ENCODE measurements at regions not wholly inside any gene's neighbourhood (a gene's known extent, or its start where the extent isn't known, plus 50 kb on each side); places are given as distances from the start of the nearest gene placed in this dataset.

DNA sequence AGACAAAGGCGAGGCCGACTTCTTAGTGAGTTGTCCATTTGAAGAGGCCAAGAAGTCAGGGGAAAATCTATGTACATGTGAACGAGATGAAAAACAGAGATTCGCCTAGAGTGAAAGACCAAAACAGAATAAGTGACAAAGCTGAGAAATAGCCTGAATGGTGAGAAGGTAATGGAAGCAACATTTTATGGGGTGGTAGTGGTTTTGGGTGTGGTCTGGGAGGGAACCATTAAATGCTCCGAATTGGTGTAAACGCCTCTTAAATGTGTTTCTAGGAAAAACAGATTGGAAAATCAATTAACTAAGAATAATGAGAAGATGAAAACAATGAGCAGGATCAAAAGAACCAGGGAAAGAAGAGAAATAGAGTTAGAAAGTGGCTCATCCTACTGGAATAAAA, 83.8 kb upstream of the MANSC4 start:
- no peaks in the 10 kb centered on the region for H3K79me2 ChIP-seq (ENCODE audit: insufficient read depth, low read length)
- intact Hi-C loops (cut with micrococcal nuclease; ENCODE audit: unreplicated experiment) (no loop called here), in situ Hi-C loops (cut with HindIII; ENCODE audit: extremely low pct_ligation_motif_present, low pct_unique_long_range_greater_than_20kb) (no loop called here)
- no peak for DNase-seq (ENCODE audit: low spot score)
- H3K27me3 ChIP-seq (ENCODE audit: control insufficient read depth in 1 of 2, insufficient read depth in 2 of 2, low read length in 2 of 2), result 0 out of 5 replicates have a peak, but pooled peaks cover 0 to 7% of the 10 kb centered on the region in 2 experiments
- no peak for TF ChIP-seq ZNF652 (CRISPR knock-in tag; IDR thresholded peaks at IDR 0.05; ENCODE audit: borderline replicate concordance, low read depth)
- no peak for TF ChIP-seq PHB2 (IDR thresholded peaks at IDR 0.05; ENCODE audit: partially characterized antibody)
- TF ChIP-seq ZNF567 (CRISPR knock-in tag; IDR thresholded peaks at IDR 0.05; ENCODE audit: borderline replicate concordance), result no peak
- TF ChIP-seq, protein P1, sequence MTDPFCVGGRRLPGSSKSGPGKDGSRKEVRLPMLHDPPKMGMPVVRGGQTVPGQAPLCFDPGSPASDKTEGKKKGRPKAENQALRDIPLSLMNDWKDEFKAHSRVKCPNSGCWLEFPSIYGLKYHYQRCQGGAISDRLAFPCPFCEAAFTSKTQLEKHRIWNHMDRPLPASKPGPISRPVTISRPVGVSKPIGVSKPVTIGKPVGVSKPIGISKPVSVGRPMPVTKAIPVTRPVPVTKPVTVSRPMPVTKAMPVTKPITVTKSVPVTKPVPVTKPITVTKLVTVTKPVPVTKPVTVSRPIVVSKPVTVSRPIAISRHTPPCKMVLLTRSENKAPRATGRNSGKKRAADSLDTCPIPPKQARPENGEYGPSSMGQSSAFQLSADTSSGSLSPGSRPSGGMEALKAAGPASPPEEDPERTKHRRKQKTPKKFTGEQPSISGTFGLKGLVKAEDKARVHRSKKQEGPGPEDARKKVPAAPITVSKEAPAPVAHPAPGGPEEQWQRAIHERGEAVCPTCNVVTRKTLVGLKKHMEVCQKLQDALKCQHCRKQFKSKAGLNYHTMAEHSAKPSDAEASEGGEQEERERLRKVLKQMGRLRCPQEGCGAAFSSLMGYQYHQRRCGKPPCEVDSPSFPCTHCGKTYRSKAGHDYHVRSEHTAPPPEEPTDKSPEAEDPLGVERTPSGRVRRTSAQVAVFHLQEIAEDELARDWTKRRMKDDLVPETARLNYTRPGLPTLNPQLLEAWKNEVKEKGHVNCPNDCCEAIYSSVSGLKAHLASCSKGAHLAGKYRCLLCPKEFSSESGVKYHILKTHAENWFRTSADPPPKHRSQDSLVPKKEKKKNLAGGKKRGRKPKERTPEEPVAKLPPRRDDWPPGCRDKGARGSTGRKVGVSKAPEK (CRISPR knock-in tag; IDR thresholded peaks at IDR 0.05; ENCODE audit: borderline replicate concordance), result no peak
- TF ChIP-seq IRX3 (CRISPR knock-in tag; IDR thresholded peaks at IDR 0.05; ENCODE audit: borderline replicate concordance, low read depth), result no peak
- TF ChIP-seq ZNF335 (CRISPR knock-in tag; IDR thresholded peaks at IDR 0.05), result no peak
- TF ChIP-seq, protein P2, sequence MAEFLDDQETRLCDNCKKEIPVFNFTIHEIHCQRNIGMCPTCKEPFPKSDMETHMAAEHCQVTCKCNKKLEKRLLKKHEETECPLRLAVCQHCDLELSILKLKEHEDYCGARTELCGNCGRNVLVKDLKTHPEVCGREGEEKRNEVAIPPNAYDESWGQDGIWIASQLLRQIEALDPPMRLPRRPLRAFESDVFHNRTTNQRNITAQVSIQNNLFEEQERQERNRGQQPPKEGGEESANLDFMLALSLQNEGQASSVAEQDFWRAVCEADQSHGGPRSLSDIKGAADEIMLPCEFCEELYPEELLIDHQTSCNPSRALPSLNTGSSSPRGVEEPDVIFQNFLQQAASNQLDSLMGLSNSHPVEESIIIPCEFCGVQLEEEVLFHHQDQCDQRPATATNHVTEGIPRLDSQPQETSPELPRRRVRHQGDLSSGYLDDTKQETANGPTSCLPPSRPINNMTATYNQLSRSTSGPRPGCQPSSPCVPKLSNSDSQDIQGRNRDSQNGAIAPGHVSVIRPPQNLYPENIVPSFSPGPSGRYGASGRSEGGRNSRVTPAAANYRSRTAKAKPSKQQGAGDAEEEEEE (CRISPR knock-in tag; IDR thresholded peaks at IDR 0.05; ENCODE audit: borderline replicate concordance), result no peak
- TF ChIP-seq HNF4G (IDR thresholded peaks at IDR 0.05; ENCODE audit: borderline replicate concordance, low read depth, low read length), result no peak
- no peak for TF ChIP-seq HNF4G (CRISPR knock-in tag; IDR thresholded peaks at IDR 0.05; ENCODE audit: borderline replicate concordance, low read depth)
- TF ChIP-seq MXI1 (IDR thresholded peaks at IDR 0.05; ENCODE audit: borderline replicate concordance, low read depth, low read length), result no peak
- no peak for TF ChIP-seq DNMT1 (CRISPR knock-in tag; IDR thresholded peaks at IDR 0.05)
- TF ChIP-seq ZMYM4 (CRISPR knock-in tag; IDR thresholded peaks at IDR 0.05), result no peak
- TF ChIP-seq, protein P3, sequence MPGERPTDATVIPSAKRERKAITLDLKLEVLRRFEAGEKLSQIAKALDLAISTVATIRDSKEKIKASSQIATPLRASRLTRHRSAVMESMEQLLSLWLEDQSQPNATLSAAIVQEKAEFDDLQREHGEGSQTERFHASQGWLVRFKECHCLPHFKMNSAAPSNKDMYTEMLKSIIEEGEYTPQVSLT (CRISPR knock-in tag; IDR thresholded peaks at IDR 0.05; ENCODE audit: borderline replicate concordance, low read depth), result no peak
- TF ChIP-seq PHF8 (CRISPR knock-in tag; IDR thresholded peaks at IDR 0.05), result no peak
- no peak for TF ChIP-seq REPIN1 (CRISPR knock-in tag; IDR thresholded peaks at IDR 0.05; ENCODE audit: borderline replicate concordance, low read depth)
- TF ChIP-seq ZBTB1 (CRISPR knock-in tag; IDR thresholded peaks at IDR 0.05; ENCODE audit: borderline replicate concordance), result no peak
- ATAC-seq, result no peak
- 30% methylated on average over 6 of the region's 6 CpGs for WGBS (ENCODE audit: low lambda C conversion rate)
- H4K20me1 ChIP-seq (ENCODE audit: insufficient read depth, low read length), result no peaks in the 10 kb centered on the region
- BruUV-seq (replicated peaks), result no TSS peak
- H3K36me3 ChIP-seq (replicated peaks in 1 of 2; ENCODE audit: control insufficient read depth in 1 of 2, insufficient read depth in 2 of 2, low read length in 2 of 2), result no peaks in the 10 kb centered on the region
- H3K27ac ChIP-seq (ENCODE audit: extremely low read length, insufficient read depth, low read length), result no peak overlapping the region
- POLR2A ChIA-PET, result no interaction called here
- CTCF ChIA-PET (ENCODE audit: low intra/inter-chr PET ratio, low total read pairs), result no interaction called here
- H3K9ac ChIP-seq (ENCODE audit: insufficient read depth, low read depth, low read length), result no peak overlapping the region
- no peak overlapping the region for H3K4me3 ChIP-seq (replicated peaks in 1 of 3; ENCODE audit: insufficient read depth in 1 of 3, low read depth in 2 of 3, low read length in 3 of 3)
- no peaks in the 10 kb centered on the region for H3K4me1 ChIP-seq (ENCODE audit: insufficient read depth, low read length)
- H3K9me3 ChIP-seq (ENCODE audit: low read length), result no peaks in the 10 kb centered on the region
- no peak overlapping the region for H3K4me2 ChIP-seq (ENCODE audit: low read depth, low read length)
- no peak for FAIRE-seq
- no peak overlapping the region for H2AFZ ChIP-seq (ENCODE audit: low read length)

Measured in HepG2 (cell line).